Psoas muscle (tissue), 7 donors: ENCODE measurements at regions not wholly inside any gene's neighbourhood (a gene's known extent, or its start where the extent isn't known, plus 50 kb on each side); places are given as distances from the start of the nearest gene placed in this dataset.
A peak's percentile ranks its signal among the peaks of the same experiment; 100 is the strongest.

Source experiments
- ATAC-seq, 4 donors: fragments of 200-7000 bp; cut with Tn5 transposase; one replicate each; pipeline ENCODE4 v1.9.1; 2020; ENCODE audit warnings: moderate library complexity in 3 of 4, mild to moderate bottlenecking in 2 of 4
- DNase-seq, 2 donors: peaks; one replicate each; pipeline ENCODE4 v3.0.0-alpha.2; 2020
- H3K27ac ChIP-seq: fragments of 200-600 bp; one replicate; pipeline ENCODE4 v1.8.0; 2022
- H3K27me3 ChIP-seq, 3 donors: fragments of 200-600 bp in 1 of 3; one replicate each; pipeline versions ENCODE4 v1.6.1 to v1.8.0; 2013 to 2022; ENCODE audit warnings: low read length in 2 of 3, mild to moderate bottlenecking in 2 of 3, moderate library complexity in 1 of 3; ENCODE audit not compliant: insufficient read depth in 3 of 3
- H3K36me3 ChIP-seq, 2 donors: fragments of 200-600 bp in 1 of 2; one replicate each; pipeline versions ENCODE4 v1.6.1 to v1.8.0; 2013 to 2022; ENCODE audit warnings: low read depth in 1 of 2, mild to moderate bottlenecking in 1 of 2, moderate library complexity in 1 of 2; ENCODE audit not compliant: insufficient read depth in 1 of 2
- H3K4me1 ChIP-seq: fragments of 200-600 bp; one replicate; pipeline ENCODE4 v1.8.0; 2022
- H3K4me3 ChIP-seq: fragments of 200-600 bp; one replicate; pipeline ENCODE4 v1.8.0; 2022; ENCODE audit warnings: mild to moderate bottlenecking
- H3K9me3 ChIP-seq: fragments of 200-600 bp; one replicate; pipeline ENCODE4 v1.8.0; 2022
- CTCF ChIP-seq: fragments of 200-600 bp; IDR thresholded peaks from one replicate; pipeline ENCODE4 v1.8.0; 2022; ENCODE audit warnings: antibody characterized with exemption
- WGBS, 3 donors: extraction: QIAGEN DNeasy Blood & Tissue Kit; methylation state at CpG; one replicate each; pipeline versions ENCODE4 v1.1.6 to v1.1.7; 2013; 5-methylcytosine and 5-hydroxymethylcytosine counted together
- intact Hi-C, 2 donors: fragments of 100-400 bp; cut with DNase I; formaldehyde crosslinking; loops; one replicate each; pipeline versions ENCODE4 v1.11.0 to v1.14.2; 2022
- donor health status: healthy with polysubstance abuse.
- donor health status: DM: no; HTN: no; CAD: no; lungs with moderate emphysema.
- donor health status: Bipolar disorder and iron deficiency.
- donor health status: healthy.
- donor health status: DM: yes; HTN: yes; CAD: no.
- donor health status: DM: no; HTN: no; CAD: no.
- donor health status: DM: yes; HTN: yes; CAD: no.

- intact Hi-C loops, result loop anchor here in 1 of 2 donors (10.0 kb wide), 1 partner anchor 183 kb away; no protein-coding TSS in a partner anchor
- no peaks in the 10 kb centered on the region for H3K9me3 ChIP-seq
- no peak for TF ChIP-seq CTCF
- no peak for ATAC-seq
- no peaks in the 10 kb centered on the region for H3K27me3 ChIP-seq
- no peak for DNase-seq
- no peak overlapping the region for H3K4me3 ChIP-seq
- no peaks in the 10 kb centered on the region for H3K4me1 ChIP-seq
- no peaks in the 10 kb centered on the region for H3K36me3 ChIP-seq
- WGBS, 3 donors, result 87 to 97% (median 94%) methylated on average over 2 of the region's 2 CpGs
- no peak overlapping the region for H3K27ac ChIP-seq
These were observed 218.5 kb upstream of the NR2F2 start for GRCh38 chr15:96112018-96112417.

- DNase-seq (no peak), ATAC-seq (no peak)
- no peak for TF ChIP-seq CTCF
- Histone ChIP-seq H3K4me1 (no peaks in the 10 kb centered on the region), H3K27me3 (no peaks in the 10 kb centered on the region), H3K36me3 (no peaks in the 10 kb centered on the region), H3K4me3 (no peak overlapping the region), H3K27ac (no peak overlapping the region), H3K9me3 (no peaks in the 10 kb centered on the region)
- WGBS, 3 donors, result 65 to 76% (median 73%) methylated on average over 2 of the region's 2 CpGs
- intact Hi-C loops, result loop anchor here in 1 of 2 donors (10.0 kb wide), 1 partner anchor 179 kb away; no protein-coding TSS in a partner anchor
These were observed 214.9 kb upstream of the NR2F2 start for GRCh38 chr15:96115642-96116041.

DNA sequence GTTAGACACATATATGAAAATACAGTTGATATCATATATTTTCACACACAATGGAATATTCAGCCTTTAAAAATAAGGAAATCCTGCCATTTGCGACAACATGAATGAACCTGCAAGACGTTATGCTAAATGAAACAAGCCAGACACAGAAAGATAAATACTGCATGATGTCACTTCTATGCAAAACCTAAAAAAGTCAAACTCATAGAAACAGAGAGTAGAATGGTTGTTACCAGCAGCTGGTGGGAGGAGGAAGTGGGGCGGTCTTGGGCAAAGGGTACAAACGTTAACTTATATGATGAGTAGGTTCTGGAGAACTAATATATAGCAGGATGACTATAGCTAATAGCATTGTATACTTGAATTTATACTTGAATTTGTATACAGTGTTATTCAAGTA, 213.2 kb upstream of the NR2F2 start:
- DNase-seq (no peak), ATAC-seq (no peak)
- Histone ChIP-seq H3K36me3 (no peaks in the 10 kb centered on the region), H3K4me1 (no peaks in the 10 kb centered on the region), H3K27me3 (no peaks in the 10 kb centered on the region), H3K9me3 (no peaks in the 10 kb centered on the region), H3K4me3 (no peak overlapping the region), H3K27ac (no peak overlapping the region)
- no peak for TF ChIP-seq CTCF
- WGBS, 3 donors, result 60 to 90% (median 86%) methylated on average over 4 of the region's 4 CpGs
- intact Hi-C loops, result loop anchor here in 1 of 2 donors (10.0 kb wide), 1 partner anchor 178 kb away; no protein-coding TSS in a partner anchor

DNA sequence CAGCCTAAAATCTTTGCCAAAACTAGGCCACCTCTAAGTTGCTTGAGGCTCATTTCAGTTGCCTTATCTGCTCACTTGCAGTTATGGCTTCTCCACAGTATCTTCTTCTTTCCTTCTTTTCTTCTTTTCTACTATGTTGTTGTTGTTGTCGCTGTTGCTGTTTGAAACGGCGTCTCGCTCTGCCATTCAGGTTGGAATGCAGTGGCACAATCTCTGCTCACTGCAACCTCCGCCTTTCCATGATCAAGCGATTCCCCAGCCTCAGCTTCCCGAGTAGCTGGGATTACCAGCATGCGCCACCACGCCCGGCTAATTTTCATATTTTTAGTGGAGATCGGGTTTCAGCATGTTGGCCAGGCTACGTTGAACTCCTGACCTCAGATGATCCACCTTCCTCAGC, 210.8 kb upstream of the NR2F2 start:
- intact Hi-C loops, result loop anchor here in 1 of 2 donors (10.0 kb wide), 1 partner anchor 175 kb away; no protein-coding TSS in a partner anchor
- TF ChIP-seq CTCF, result no peak
- 33 to 49% (median 45%) methylated on average over 12 of the region's 12 CpGs for WGBS, 3 donors
- DNase-seq, result no peak
- no peaks in the 10 kb centered on the region for H3K4me1 ChIP-seq
- no peaks in the 10 kb centered on the region for H3K9me3 ChIP-seq
- H3K36me3 ChIP-seq, result no peaks in the 10 kb centered on the region
- peak in 3 of 4 donors; percentile 40 to 72 (median 44) for ATAC-seq
- no peaks in the 10 kb centered on the region for H3K27me3 ChIP-seq
- no peak overlapping the region for H3K27ac ChIP-seq
- no peak overlapping the region for H3K4me3 ChIP-seq
